COLO829 (cell line): ENCODE measurements at regions not wholly inside any gene's neighbourhood (a gene's known extent, or its start where the extent isn't known, plus 50 kb on each side); places are given as distances from the start of the nearest gene placed in this dataset.

Experiments
- DNase-seq: peaks from one replicate; pipeline ENCODE4 v3.0.0; 2012; ENCODE audit warnings: low spot score

- DNase-seq, result no peak
These were observed 514.1 kb upstream of the LARGE1 start for GRCh38 chr22:34434371-34434770.

- no peak for DNase-seq
These were observed 516.9 kb upstream of the LARGE1 start for GRCh38 chr22:34437140-34437539.

GRCh38 chr22:34454598-34454997 is 534.3 kb upstream of the LARGE1 start:
- DNase-seq, result no peak

GRCh38 chr22:34462795-34463194 is 542.5 kb upstream of the LARGE1 start:
- DNase-seq, result no peak

GRCh38 chr22:34475886-34476285 is 555.6 kb upstream of the LARGE1 start:
- DNase-seq, result no peak

GRCh38 chr22:34476762-34477161 is 556.5 kb upstream of the LARGE1 start:
- no peak for DNase-seq

GRCh38 chr22:34481090-34481489 is 560.8 kb upstream of the LARGE1 start:
- DNase-seq, result no peak

GRCh38 chr22:34486381-34486780 is 566.1 kb upstream of the LARGE1 start:
- DNase-seq, result no peak

- DNase-seq, result no peak
These were observed 569.6 kb upstream of the LARGE1 start for GRCh38 chr22:34489861-34490260.

GRCh38 chr22:34490886-34491285 is 570.6 kb upstream of the LARGE1 start:
- DNase-seq, result no peak

GRCh38 chr22:34493486-34493885 is 572.5 kb upstream of the ISX start:
- no peak for DNase-seq

GRCh38 chr22:34501366-34501965 is 564.5 kb upstream of the ISX start:
- DNase-seq, result no peak

- no peak for DNase-seq
These were observed 563.1 kb upstream of the ISX start for GRCh38 chr22:34502821-34503220.

GRCh38 chr22:34508797-34509196 is 557.2 kb upstream of the ISX start:
- no peak for DNase-seq

GRCh38 chr22:34526681-34527080 is 539.3 kb upstream of the ISX start:
- DNase-seq, result no peak

GRCh38 chr22:34534101-34534500 is 531.9 kb upstream of the ISX start:
- no peak for DNase-seq

GRCh38 chr22:34567367-34567766 is 498.6 kb upstream of the ISX start:
- DNase-seq, result no peak

GRCh38 chr22:34570408-34570807 is 495.6 kb upstream of the ISX start:
- DNase-seq, result no peak

GRCh38 chr22:34579519-34579918 is 486.4 kb upstream of the ISX start:
- DNase-seq, result no peak

- no peak for DNase-seq
These were observed 478.3 kb upstream of the ISX start for GRCh38 chr22:34587357-34588356.

GRCh38 chr22:34588871-34589545 is 476.9 kb upstream of the ISX start:
- DNase-seq, result no peak

GRCh38 chr22:34592123-34592740 is 473.7 kb upstream of the ISX start:
- no peak for DNase-seq
